SW480 (cell line): ENCODE measurements at regions not wholly inside any gene's neighbourhood (a gene's known extent, or its start where the extent isn't known, plus 50 kb on each side); places are given as distances from the start of the nearest gene placed in this dataset.

Source experiments
- DNase-seq: peaks from one replicate; pipeline ENCODE4 v3.0.0-alpha.2; 2016; ENCODE audit warnings: low spot score

GRCh38 chr4:110886856-110887255 is 264.0 kb upstream of the PITX2 start:
- no peak for DNase-seq

DNA sequence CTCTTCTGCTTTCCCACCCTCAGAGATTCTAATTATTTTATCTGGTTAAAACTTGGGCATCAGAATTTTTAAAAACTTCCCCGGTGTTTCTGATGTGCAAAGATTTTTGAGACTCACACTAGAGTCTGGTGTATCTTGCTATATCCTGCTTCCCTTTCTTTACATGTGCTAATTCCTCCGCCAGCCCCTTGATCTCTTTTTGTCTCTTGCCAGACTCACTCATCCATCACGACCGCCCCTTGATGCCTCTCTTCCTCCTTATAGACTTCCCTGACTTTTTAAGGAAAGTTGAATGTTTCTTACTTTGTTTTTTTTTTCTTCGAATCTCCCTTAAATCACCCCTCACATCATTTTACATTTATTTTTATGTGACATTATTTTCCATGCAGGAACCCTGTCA is 274.9 kb upstream of the PITX2 start:
- no peak for DNase-seq

- DNase-seq, result no peak
Measured at GRCh38 chr4:110898290-110898689, 275.4 kb upstream of the PITX2 start.

- DNase-seq, result no peak
Measured at GRCh38 chr4:110900213-110900769, 277.4 kb upstream of the PITX2 start.

GRCh38 chr4:110902500-110902899 is 279.6 kb upstream of the PITX2 start:
- DNase-seq, result no peak

DNA sequence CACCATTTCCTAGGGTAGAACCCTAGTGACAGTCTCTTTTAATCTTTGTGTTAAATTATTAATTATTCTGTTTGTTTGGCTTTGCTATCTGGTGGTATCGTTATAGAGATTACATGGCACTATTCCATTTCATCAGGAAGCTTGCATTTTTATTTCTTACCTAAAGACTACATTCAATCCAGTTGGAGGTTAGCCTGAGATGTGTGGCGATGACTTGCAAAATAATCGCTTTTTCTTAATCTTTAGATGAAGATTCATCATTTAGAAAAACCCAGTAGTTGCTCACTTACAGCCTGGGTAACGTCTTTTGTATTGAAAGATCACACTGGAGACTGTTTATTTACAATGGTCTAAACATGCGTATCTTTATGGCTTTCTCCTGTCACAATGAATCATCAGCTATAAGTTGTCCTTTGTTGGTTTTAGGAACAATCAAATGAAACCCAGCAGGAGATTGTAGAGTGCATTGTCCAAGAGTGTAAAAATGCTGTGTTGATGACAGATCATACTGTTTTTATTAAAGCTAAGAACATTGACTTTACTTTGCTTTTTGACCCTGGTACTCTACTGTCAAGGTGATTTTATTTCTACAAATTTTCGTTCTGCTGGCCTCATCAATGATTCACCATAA is 281.7 kb upstream of the PITX2 start:
- peak; percentile 27 for DNase-seq

DNA sequence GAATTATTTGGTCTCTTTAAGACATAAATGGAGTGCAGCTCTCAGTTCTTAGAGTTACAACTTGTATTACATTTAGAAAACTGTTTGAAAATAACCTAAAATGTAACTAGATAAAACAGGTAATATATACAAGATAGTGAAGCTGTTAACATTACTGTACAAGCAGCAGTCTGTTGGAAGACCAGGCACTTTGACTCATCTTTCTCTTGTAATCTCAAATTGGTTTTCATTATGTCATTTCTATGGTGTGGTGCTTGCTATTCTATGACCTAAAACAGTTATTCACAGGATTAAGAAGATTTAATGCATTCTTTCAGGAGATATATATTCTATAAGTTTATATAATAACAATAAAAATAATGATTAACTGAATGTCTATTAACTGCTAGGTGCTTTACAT is 282.5 kb upstream of the PITX2 start:
- DNase-seq, result no peak

GRCh38 chr4:110907801-110908313 is 285.0 kb upstream of the PITX2 start:
- DNase-seq, result no peak

DNA sequence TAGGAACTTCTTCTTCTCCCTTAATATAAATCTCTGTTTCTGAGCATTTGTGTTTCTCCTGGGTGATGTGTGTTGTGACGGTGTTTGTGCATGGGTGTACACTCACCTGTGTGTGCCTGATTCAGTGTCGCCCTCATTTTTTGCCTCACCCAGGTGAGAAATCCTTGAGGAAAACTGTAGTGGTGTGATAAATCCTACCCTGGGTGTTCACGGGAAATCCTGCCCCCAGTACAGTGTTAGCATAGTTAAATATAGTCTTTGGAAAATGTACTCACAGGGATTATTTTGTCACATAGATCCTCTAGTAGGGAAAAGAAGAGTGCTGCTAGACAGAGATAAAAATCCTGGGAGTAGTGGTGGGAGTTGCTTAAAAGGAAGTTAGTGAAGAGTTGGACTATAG is 291.9 kb upstream of the PITX2 start:
- no peak for DNase-seq

DNA sequence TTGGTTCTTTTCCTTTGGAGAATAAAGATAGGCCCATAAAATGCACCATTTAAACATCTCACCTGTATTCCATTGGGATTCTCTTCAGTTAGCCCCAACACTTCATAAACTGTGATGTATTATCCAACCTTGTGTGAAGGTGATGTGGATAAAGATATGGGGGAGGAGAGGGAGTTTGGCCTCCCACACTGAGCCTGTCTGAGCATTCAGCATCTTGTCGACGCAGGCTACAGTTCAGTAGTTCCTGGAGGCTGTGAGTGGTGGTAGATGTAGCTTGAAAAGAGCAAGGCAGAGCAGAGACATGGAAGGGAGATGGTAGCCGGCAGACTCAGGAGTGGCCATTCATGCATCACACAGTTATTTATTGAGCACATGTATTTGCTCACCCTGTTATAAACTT is 292.4 kb upstream of the PITX2 start:
- DNase-seq, result no peak

DNA sequence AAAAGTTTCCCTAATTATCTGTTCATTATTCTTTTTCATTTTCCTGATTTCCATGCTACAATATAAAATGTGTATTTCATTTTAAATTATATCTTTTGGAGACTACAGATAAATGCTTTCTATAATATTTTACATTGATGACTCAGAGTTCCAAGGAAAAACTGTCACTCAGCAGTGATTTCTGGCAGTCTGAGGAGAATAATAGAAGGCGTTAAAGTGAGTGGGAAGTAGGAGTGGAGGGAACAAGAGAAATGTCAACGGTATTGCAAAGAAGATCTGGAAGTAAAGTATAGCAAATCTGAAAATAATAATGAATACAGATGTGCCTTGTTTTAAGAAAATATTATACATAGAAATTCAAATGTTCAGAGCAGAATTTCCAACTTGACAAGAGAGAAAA is 293.6 kb upstream of the PITX2 start:
- no peak for DNase-seq

GRCh38 chr4:110917835-110918234 is 295.0 kb upstream of the PITX2 start:
- no peak for DNase-seq

GRCh38 chr4:110920990-110921389 is 298.1 kb upstream of the PITX2 start:
- no peak for DNase-seq

GRCh38 chr4:110924761-110925160 is 301.9 kb upstream of the PITX2 start:
- no peak for DNase-seq

DNA sequence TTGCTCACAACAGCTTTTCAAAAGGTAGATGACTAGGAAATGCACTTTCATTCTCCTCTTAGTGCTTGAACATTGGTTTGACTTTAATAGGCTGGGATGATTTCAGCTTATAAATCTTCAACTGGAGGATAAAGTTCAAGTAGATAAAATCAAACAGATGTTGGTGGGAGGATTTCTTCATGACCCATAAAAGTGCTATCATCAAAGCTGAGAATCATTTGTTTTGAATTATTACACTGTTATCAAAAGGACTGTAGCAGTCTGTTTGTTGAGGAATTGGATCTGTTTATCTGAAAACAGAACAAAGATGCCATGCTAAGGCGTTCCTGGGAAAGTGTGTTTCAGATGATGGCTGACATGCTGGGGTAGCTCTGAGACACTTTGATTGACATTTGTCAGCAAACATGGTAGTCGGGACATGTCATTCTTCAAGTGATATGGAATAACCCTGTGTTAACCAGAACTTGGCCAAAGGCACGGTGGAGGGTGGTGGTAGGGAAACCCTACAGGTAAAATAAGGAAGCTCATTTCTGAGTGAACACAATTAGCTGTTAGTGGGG is 304.0 kb upstream of the PITX2 start:
- no peak for DNase-seq

DNA sequence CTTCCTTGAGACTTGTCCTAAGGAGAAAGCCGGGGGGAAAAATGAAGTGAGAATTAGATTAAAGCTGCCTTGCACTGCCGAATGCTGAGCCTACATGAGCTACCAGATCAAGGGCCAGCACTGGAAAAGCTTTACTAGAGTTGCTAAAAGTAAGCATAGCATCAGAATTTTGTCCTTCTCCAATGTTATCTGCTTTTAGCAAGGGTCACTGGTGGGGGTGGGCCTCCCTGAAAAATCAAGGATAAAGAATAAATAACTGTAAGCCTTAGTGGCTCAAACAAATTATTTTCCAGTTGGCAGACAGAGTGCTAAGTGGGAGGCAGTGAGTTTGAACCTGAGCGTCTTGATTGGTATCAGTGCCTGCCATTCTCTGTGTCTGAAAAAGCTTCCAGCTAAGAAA is 310.5 kb upstream of the PITX2 start:
- DNase-seq, result no peak

DNA sequence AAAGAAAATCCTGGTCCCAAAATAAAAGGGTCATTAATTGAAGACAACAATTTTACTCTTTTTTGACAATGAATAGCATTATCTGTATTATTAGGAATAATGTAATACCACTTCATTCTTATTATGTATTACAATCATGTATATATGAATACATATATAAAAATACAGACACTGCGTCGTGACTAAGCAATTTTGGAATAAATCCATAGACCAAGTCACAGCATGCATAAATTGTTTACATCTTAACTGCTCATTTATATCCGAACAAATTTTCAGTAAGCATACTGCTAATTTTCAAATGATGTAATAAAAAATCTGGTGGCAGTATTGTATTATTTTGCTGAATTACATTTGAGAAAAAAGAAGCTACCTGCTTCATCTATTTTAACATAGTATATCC is 321.6 kb upstream of the PITX2 start:
- no peak for DNase-seq

DNA sequence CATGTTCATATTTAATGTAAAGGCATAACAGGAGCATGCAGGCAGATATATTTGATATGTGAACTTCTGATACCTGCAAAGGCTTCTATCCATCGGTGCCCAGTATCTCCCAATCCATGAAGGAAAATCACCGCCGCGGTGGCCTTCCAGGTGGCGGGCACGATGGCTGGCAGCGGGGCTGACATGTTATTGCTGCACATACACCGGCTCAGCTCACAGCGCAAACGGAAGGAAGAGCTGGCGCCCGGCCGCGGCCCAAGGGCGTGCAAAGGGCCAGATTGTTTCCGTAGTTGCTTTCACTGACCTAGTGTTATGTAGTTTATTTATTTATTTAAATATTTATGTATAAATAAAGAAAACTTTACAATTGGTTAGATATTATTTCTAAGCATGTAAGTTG is 322.7 kb upstream of the PITX2 start:
- DNase-seq, result no peak

DNA sequence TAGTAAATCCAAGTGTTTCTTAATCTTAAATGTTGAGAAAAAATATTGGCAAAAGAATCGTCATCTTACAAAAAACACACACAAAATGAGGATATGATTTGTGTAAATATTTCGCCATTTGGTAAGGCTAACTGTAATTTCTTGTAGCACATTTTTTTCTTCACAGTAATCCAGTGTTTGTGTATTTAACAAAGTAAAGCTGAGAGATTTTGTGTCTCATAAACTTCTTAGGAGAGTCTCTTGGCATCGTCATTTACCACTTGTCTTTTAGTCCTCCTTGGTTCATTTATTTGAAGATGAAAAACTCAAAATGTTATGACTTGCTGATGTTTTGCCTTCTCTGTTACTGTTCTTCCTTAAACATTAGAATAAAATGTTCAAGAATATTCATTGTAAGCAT is 326.7 kb upstream of the PITX2 start:
- DNase-seq, result no peak

- no peak for DNase-seq
Measured at GRCh38 chr4:110950731-110951130, 327.9 kb upstream of the PITX2 start.

- no peak for DNase-seq
Measured at GRCh38 chr4:110953191-110953590, 330.3 kb upstream of the PITX2 start.

GRCh38 chr4:110953898-110954297 is 331.0 kb upstream of the PITX2 start:
- DNase-seq, result no peak

GRCh38 chr4:110955748-110956147 is 332.9 kb upstream of the PITX2 start:
- no peak for DNase-seq
